ENCODE measurements at regions not wholly inside any gene's neighbourhood (a gene's known extent, or its start where the extent isn't known, plus 50 kb on each side); places are given as distances from the start of the nearest gene placed in this dataset.
"Not testable (repeated sequence)": the region's sequence is repeated elsewhere in the genome, so short reads cannot be mapped to it uniquely, and the experiment has no call there.

GRCh38 chr16:48745541-48745940 lies 135.6 kb upstream of the N4BP1 start:
- H3K36me3 Mint-ChIP-seq: no peaks in the 10 kb centered on the region
- H3K4me1 Mint-ChIP-seq: no peaks in the 10 kb centered on the region
- H3K27ac Mint-ChIP-seq: no peak overlapping the region
- no peak overlapping the region for H3K4me3 Mint-ChIP-seq
- H3K9me3 Mint-ChIP-seq: peaks cover 10% of the 10 kb centered on the region
- no peak for ATAC-seq
- H3K27me3 Mint-ChIP-seq: no peaks in the 10 kb centered on the region

DNA sequence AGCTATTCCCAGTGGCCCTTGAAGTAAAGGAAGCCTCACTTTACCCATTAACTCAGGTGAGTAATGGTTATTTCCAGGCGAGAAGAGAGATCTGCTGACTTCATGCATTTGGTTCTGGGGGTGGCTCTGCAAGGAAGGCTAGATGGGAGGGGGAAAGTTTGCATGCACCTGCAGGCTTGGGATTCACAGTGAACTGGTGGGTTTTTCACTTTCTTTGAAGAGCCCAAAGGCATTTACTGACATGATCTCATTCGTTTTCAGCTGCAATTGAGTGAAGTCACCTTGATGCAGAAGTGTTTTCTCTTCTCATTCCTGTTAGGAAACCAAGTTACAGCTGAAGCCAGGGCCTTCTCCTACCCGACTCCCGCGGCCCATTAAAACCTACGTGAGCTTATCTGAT lies 131.0 kb upstream of the N4BP1 start:
- Mint-ChIP-seq H3K27ac (no peak overlapping the region), H3K4me3 (no peak overlapping the region), H3K36me3 (no peaks in the 10 kb centered on the region), H3K27me3 (no peaks in the 10 kb centered on the region), H3K9me3 (peaks cover 3% of the 10 kb centered on the region), H3K4me1 (no peaks in the 10 kb centered on the region)
- ATAC-seq: no peak

- no peak overlapping the region for H3K27ac Mint-ChIP-seq
- ATAC-seq: no peak
- no peaks in the 10 kb centered on the region for H3K36me3 Mint-ChIP-seq
- H3K9me3 Mint-ChIP-seq: no peaks in the 10 kb centered on the region
- no peaks in the 10 kb centered on the region for H3K27me3 Mint-ChIP-seq
- H3K4me1 Mint-ChIP-seq: no peaks in the 10 kb centered on the region
- no peak overlapping the region for H3K4me3 Mint-ChIP-seq
Measured at GRCh38 chr16:48734220-48734619, 124.2 kb upstream of the N4BP1 start.

DNA sequence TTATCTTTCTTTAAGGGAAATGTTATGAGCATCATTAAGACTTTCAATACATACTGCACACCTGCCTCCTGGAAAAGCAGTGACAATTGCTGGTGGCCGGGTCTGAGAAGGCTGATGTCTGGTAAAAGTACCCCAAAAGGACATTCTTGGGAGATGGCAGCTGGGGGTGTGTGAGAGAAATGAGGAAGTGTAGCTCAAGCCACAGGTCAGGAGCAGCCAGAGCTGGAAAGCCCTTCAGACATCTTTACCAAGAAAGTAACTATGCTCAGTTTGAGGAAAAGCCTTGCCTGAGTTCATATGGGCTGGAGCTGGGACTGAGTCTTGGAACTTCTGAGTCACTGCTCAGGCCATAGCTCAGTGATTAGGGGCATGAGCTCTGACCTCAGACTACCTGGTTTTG lies 94.7 kb upstream of the N4BP1 start:
- H3K27me3 Mint-ChIP-seq: peaks cover 13% of the 10 kb centered on the region
- peaks cover 9% of the 10 kb centered on the region for H3K9me3 Mint-ChIP-seq
- H3K36me3 Mint-ChIP-seq: no peaks in the 10 kb centered on the region
- no peaks in the 10 kb centered on the region for H3K4me1 Mint-ChIP-seq
- no peak overlapping the region for H3K27ac Mint-ChIP-seq
- H3K4me3 Mint-ChIP-seq: no peak overlapping the region
- no peak for ATAC-seq

GRCh38 chr16:48687421-48688038 lies 77.5 kb upstream of the N4BP1 start:
- H3K4me3 Mint-ChIP-seq: no peak overlapping the region
- H3K36me3 Mint-ChIP-seq: no peaks in the 10 kb centered on the region
- no peaks in the 10 kb centered on the region for H3K4me1 Mint-ChIP-seq
- H3K9me3 Mint-ChIP-seq: no peaks in the 10 kb centered on the region
- ATAC-seq: peak; percentile 39
- H3K27ac Mint-ChIP-seq: no peak overlapping the region
- H3K27me3 Mint-ChIP-seq: peaks cover 30% of the 10 kb centered on the region

- Mint-ChIP-seq H3K27me3 (peaks cover 32% of the 10 kb centered on the region), H3K27ac (no peak overlapping the region), H3K36me3 (no peaks in the 10 kb centered on the region), H3K9me3 (peaks cover 4% of the 10 kb centered on the region), H3K4me3 (no peak overlapping the region), H3K4me1 (no peaks in the 10 kb centered on the region)
- no peak for ATAC-seq
Measured at GRCh38 chr16:48684148-48684547, 74.2 kb upstream of the N4BP1 start.

DNA sequence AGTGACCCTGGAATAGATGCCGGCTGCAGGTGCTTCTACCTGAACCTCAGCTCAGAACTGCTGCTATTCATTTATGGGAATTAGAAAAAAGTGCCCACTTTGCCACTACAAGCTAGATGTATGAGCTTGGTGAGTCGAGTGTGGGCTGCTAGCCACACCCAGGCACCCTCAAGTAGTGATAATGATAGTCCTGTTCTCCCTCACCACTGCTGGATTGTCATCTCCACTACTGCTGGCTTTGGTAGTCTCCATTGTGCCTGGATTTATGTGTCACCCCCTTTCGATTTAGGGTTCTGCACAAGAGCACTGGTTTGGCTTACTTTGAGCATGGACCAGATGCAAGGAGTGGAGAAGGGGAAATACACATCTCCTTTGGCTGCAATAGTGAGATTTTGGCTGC lies 73.0 kb upstream of the N4BP1 start:
- peaks cover 4% of the 10 kb centered on the region for H3K9me3 Mint-ChIP-seq
- no peaks in the 10 kb centered on the region for H3K4me1 Mint-ChIP-seq
- ATAC-seq: no peak
- no peaks in the 10 kb centered on the region for H3K36me3 Mint-ChIP-seq
- peaks cover 32% of the 10 kb centered on the region for H3K27me3 Mint-ChIP-seq
- no peak overlapping the region for H3K27ac Mint-ChIP-seq
- H3K4me3 Mint-ChIP-seq: no peak overlapping the region

DNA sequence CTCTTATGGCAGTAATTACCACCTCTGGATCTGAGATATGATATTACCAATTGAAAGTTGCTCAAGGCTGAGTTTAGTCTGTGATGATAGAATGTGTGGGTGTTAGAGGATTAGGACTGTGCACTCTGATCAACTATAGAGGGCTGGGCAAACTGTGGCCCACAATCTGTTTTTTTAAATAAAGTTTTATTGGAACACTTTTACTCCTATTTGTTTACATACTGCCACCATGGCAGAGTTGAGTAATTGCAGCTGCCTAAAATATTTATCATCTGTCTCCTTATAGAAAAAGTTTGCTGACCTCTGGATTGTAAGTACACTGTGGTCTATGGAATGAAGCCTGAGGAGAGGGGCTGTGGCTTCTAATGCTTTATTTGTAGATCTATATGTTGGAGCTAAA lies 71.5 kb upstream of the N4BP1 start:
- H3K4me3 Mint-ChIP-seq: no peak overlapping the region
- no peak for ATAC-seq
- peaks cover 27% of the 10 kb centered on the region for H3K27me3 Mint-ChIP-seq
- H3K9me3 Mint-ChIP-seq: peaks cover 4% of the 10 kb centered on the region
- no peak overlapping the region for H3K27ac Mint-ChIP-seq
- no peaks in the 10 kb centered on the region for H3K4me1 Mint-ChIP-seq
- no peaks in the 10 kb centered on the region for H3K36me3 Mint-ChIP-seq

DNA sequence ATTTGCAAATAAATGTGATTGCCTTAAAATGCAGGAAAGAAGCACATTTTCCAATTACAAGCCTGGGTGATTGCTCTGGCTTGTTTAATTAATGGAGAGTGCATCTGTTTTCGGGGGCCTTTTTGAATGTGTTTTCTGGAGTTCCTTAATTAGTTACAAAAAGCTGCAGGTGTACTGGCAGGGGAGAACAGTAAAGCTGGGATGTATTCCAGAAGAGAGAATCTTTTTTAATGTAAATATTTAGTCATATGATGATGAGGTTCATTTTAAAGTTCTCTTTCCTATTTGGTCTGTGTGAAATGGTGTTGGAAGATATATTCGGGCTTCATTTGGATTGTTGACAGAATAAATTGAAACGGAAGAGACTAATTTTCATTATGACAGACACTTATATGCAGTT lies 70.9 kb upstream of the N4BP1 start:
- Mint-ChIP-seq H3K27me3 (peaks cover 20% of the 10 kb centered on the region), H3K4me3 (no peak overlapping the region), H3K9me3 (peaks cover 7% of the 10 kb centered on the region), H3K4me1 (no peaks in the 10 kb centered on the region), H3K36me3 (no peaks in the 10 kb centered on the region), H3K27ac (no peak overlapping the region)
- no peak for ATAC-seq

- no peak overlapping the region for H3K4me3 Mint-ChIP-seq
- no peaks in the 10 kb centered on the region for H3K36me3 Mint-ChIP-seq
- no peaks in the 10 kb centered on the region for H3K4me1 Mint-ChIP-seq
- no peak for ATAC-seq
- H3K27ac Mint-ChIP-seq: no peak overlapping the region
- peaks cover 5% of the 10 kb centered on the region for H3K27me3 Mint-ChIP-seq
- peaks cover 7% of the 10 kb centered on the region for H3K9me3 Mint-ChIP-seq
Measured at GRCh38 chr16:48676836-48677235, 66.9 kb upstream of the N4BP1 start.

GRCh38 chr16:48668184-48668583 lies 58.2 kb upstream of the N4BP1 start:
- not testable (repeated sequence) for H3K9me3 Mint-ChIP-seq, H3K27ac Mint-ChIP-seq, H3K4me3 Mint-ChIP-seq, H3K36me3 Mint-ChIP-seq, ATAC-seq, H3K4me1 Mint-ChIP-seq
- H3K27me3 Mint-ChIP-seq: peaks cover 38% of the 10 kb centered on the region

DNA sequence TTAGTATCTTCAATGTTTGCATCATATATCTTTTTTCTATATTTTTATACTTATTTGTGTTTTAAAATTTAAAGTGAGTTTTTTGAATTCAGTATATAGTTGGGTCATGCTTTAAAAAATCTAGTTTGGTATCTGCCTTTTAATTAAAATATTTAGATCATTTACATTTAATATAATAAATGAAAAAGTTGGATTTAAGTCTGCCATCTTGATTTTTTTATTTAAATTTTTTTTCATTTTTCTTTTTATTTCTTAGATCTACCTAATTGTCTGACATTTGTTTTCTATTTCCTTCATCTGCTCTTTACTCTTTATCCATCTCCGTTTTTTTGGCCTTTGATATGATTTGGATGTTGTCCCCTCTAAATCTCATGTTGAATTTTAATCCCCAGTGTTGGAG lies 50.0 kb upstream of the N4BP1 start:
- peaks cover 3% of the 10 kb centered on the region for H3K27me3 Mint-ChIP-seq
- H3K4me1 Mint-ChIP-seq: no peaks in the 10 kb centered on the region
- H3K36me3 Mint-ChIP-seq: peaks cover 4% of the 10 kb centered on the region
- H3K9me3 Mint-ChIP-seq: peaks cover 27% of the 10 kb centered on the region
- H3K4me3 Mint-ChIP-seq: no peak overlapping the region
- H3K27ac Mint-ChIP-seq: no peak overlapping the region
- no peak for ATAC-seq

All from stimulated activated memory B cell treated with anti-CD40 and anti-IgM and Interleukin-4, amounts not matched to agents 10 μg/mL and 1 μg/mL and 100 μg/mL, for 72 hours (primary cell).